ENCODE measurements at regions not wholly inside any gene's neighbourhood (a gene's known extent, or its start where the extent isn't known, plus 50 kb on each side); places are given as distances from the start of the nearest gene placed in this dataset.

DNA sequence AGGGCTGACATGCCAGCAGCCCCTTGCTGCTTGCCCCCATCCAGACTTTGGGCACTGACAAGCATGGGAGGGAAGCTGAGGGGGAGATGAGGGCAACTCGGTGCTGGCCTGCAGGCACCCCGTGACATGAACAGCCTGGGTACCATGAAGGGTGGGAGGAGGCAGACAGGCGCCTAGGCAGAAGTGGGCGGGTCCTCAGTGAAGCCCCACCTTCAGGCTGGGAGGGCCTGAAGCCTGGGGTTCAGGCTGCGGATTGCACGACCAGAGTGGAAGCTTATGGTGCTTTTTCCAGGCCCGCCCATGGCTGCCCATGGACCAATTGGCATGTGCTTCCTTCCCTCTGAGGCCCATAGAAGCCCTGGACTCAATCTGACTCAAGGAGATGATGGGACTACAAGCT lies 354.1 kb downstream of the GRIA2 start:
- TF ChIP-seq, protein P1, sequence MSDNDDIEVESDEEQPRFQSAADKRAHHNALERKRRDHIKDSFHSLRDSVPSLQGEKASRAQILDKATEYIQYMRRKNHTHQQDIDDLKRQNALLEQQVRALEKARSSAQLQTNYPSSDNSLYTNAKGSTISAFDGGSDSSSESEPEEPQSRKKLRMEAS (IDR thresholded peaks at IDR 0.05) = no peak
- no peak overlapping the region for H3K27ac ChIP-seq (ENCODE audit: low read depth in 1 of 2, low read length in 2 of 2)
- H3K9ac ChIP-seq (ENCODE audit: low read depth in 1 of 2, low read length in 2 of 2) = no peak overlapping the region
- H3K4me3 ChIP-seq (ENCODE audit: low read depth in 1 of 3, low read length in 3 of 3) = no peak overlapping the region
- WGBS = 89% methylated on average over 7 of the region's 7 CpGs
- no peaks in the 10 kb centered on the region for H3K36me3 ChIP-seq (ENCODE audit: control insufficient read depth in 4 of 4, insufficient read depth in 3 of 4, low read depth in 1 of 4, low read length in 3 of 4)
- no peaks in the 10 kb centered on the region for H3K27me3 ChIP-seq (ENCODE audit: control insufficient read depth in 4 of 4, insufficient read depth in 4 of 4, low read length in 3 of 4)
- DNase-seq (ENCODE audit: low spot score) = no peak
- no peaks in the 10 kb centered on the region for H3K4me1 ChIP-seq (ENCODE audit: control insufficient read depth in 4 of 4, insufficient read depth in 4 of 4, low read length in 3 of 4)
- no peaks in the 10 kb centered on the region for H3K9me3 ChIP-seq (ENCODE audit: control insufficient read depth in 4 of 4, low read length in 3 of 4)

DNA sequence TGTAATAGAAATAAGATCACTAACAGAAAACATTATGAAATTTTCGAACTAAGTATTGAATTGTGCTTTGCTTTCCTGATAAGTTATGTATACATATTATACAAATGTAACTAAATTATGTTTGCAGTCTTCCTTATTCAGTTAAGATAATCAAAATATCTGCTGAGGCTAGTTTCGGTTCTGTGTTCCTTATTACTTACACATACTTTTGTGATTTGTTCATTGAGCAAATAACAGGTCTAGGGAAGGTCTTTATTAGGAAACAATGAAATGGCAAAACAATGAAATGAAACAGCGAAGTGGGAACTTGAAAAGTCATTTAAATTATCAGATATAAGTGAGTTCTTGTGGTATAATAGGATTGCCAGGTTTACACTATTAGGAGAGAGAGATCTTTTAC lies 352.4 kb downstream of the GRIA2 start:
- Histone ChIP-seq H3K4me3 (ENCODE audit: low read depth in 1 of 3, low read length in 3 of 3) (no peak overlapping the region), H3K9me3 (ENCODE audit: control insufficient read depth in 4 of 4, low read length in 3 of 4) (no peaks in the 10 kb centered on the region), H3K36me3 (ENCODE audit: control insufficient read depth in 4 of 4, insufficient read depth in 3 of 4, low read depth in 1 of 4, low read length in 3 of 4) (no peaks in the 10 kb centered on the region), H3K4me1 (ENCODE audit: control insufficient read depth in 4 of 4, insufficient read depth in 4 of 4, low read length in 3 of 4) (no peaks in the 10 kb centered on the region), H3K27me3 (ENCODE audit: control insufficient read depth in 4 of 4, insufficient read depth in 4 of 4, low read length in 3 of 4) (no peaks in the 10 kb centered on the region), H3K27ac (ENCODE audit: low read depth in 1 of 2, low read length in 2 of 2) (no peak overlapping the region), H3K9ac (ENCODE audit: low read depth in 1 of 2, low read length in 2 of 2) (no peak overlapping the region)
- TF ChIP-seq RAD21 (IDR thresholded peaks at IDR 0.05) (no peak), SP1 (IDR thresholded peaks at IDR 0.05) (no peak), JUND (IDR thresholded peaks at IDR 0.05) (no peak), EGR1 (IDR thresholded peaks at IDR 0.05; ENCODE audit: low read depth in 2 of 2) (no peak), FOXA2 (IDR thresholded peaks at IDR 0.05) (no peak), HNF4A (conservative IDR thresholded peaks at IDR 0.05) (no peak), TAF1 (conservative IDR thresholded peaks at IDR 0.05) (no peak)
- WGBS = 72% methylated on average over 3 of the region's 3 CpGs
- DNase-seq (ENCODE audit: low spot score) = no peak

DNA sequence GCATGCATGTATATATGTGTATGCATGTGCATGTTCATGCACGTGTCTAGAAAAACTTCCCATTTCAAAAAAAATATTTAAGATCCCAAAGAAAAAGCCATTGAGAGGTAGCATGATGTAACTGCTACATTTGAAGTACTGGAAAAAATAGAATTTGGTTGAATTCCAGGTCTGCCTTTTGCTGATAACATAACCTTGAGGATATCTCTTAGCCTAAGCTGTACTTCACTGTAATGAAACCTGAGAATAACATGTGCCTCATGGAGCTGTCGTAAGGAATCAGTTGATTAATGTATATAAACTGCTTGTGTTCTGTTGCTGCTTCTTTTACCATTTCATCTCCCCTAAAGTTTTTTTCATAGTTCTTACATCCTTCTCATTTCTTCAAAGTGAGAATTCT lies 351.8 kb downstream of the GRIA2 start:
- H3K4me3 ChIP-seq (ENCODE audit: low read depth in 1 of 3, low read length in 3 of 3) = no peak overlapping the region
- no peak overlapping the region for H3K9ac ChIP-seq (ENCODE audit: low read depth in 1 of 2, low read length in 2 of 2)
- WGBS = 76% methylated on average over 2 of the region's 2 CpGs
- no peak overlapping the region for H3K27ac ChIP-seq (ENCODE audit: low read depth in 1 of 2, low read length in 2 of 2)
- no peaks in the 10 kb centered on the region for H3K4me1 ChIP-seq (ENCODE audit: control insufficient read depth in 4 of 4, insufficient read depth in 4 of 4, low read length in 3 of 4)
- no peaks in the 10 kb centered on the region for H3K9me3 ChIP-seq (ENCODE audit: control insufficient read depth in 4 of 4, low read length in 3 of 4)
- no peak for DNase-seq (ENCODE audit: low spot score)
- TF ChIP-seq, protein P2, sequence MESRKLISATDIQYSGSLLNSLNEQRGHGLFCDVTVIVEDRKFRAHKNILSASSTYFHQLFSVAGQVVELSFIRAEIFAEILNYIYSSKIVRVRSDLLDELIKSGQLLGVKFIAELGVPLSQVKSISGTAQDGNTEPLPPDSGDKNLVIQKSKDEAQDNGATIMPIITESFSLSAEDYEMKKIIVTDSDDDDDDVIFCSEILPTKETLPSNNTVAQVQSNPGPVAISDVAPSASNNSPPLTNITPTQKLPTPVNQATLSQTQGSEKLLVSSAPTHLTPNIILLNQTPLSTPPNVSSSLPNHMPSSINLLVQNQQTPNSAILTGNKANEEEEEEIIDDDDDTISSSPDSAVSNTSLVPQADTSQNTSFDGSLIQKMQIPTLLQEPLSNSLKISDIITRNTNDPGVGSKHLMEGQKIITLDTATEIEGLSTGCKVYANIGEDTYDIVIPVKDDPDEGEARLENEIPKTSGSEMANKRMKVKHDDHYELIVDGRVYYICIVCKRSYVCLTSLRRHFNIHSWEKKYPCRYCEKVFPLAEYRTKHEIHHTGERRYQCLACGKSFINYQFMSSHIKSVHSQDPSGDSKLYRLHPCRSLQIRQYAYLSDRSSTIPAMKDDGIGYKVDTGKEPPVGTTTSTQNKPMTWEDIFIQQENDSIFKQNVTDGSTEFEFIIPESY (IDR thresholded peaks at IDR 0.05) = no peak
- TF ChIP-seq TAF1 (conservative IDR thresholded peaks at IDR 0.05) (no peak), FOXA2 (IDR thresholded peaks at IDR 0.05) (no peak), NR2F2 (IDR thresholded peaks at IDR 0.05) (no peak), HNF4A (conservative IDR thresholded peaks at IDR 0.05) (no peak), RAD21 (IDR thresholded peaks at IDR 0.05) (no peak), HNF4G (IDR thresholded peaks at IDR 0.05) (no peak)
- TF ChIP-seq, protein P3, sequence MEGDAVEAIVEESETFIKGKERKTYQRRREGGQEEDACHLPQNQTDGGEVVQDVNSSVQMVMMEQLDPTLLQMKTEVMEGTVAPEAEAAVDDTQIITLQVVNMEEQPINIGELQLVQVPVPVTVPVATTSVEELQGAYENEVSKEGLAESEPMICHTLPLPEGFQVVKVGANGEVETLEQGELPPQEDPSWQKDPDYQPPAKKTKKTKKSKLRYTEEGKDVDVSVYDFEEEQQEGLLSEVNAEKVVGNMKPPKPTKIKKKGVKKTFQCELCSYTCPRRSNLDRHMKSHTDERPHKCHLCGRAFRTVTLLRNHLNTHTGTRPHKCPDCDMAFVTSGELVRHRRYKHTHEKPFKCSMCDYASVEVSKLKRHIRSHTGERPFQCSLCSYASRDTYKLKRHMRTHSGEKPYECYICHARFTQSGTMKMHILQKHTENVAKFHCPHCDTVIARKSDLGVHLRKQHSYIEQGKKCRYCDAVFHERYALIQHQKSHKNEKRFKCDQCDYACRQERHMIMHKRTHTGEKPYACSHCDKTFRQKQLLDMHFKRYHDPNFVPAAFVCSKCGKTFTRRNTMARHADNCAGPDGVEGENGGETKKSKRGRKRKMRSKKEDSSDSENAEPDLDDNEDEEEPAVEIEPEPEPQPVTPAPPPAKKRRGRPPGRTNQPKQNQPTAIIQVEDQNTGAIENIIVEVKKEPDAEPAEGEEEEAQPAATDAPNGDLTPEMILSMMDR (IDR thresholded peaks at IDR 0.05; ENCODE audit: low read depth, low read length, missing input control) = no peak
- no peaks in the 10 kb centered on the region for H3K36me3 ChIP-seq (ENCODE audit: control insufficient read depth in 4 of 4, insufficient read depth in 3 of 4, low read depth in 1 of 4, low read length in 3 of 4)
- no peaks in the 10 kb centered on the region for H3K27me3 ChIP-seq (ENCODE audit: control insufficient read depth in 4 of 4, insufficient read depth in 4 of 4, low read length in 3 of 4)
